Parathyroid adenoma (tissue), 2 donors: ENCODE measurements at regions not wholly inside any gene's neighbourhood (a gene's known extent, or its start where the extent isn't known, plus 50 kb on each side); places are given as distances from the start of the nearest gene placed in this dataset.

ENCODE experiments used
- H2AFZ ChIP-seq: fragments of 300-600 bp; sonication (generic); one replicate; pipeline ENCODE4 v1.7.0; 2017; ENCODE audit warnings: antibody characterized with exemption, mild to moderate bottlenecking
- H3K27ac ChIP-seq: fragments of 300-600 bp; sonication (generic); one replicate; pipeline ENCODE4 v1.7.0; 2017
- H3K27me3 ChIP-seq: fragments of 300-600 bp; sonication (generic); one replicate; pipeline ENCODE4 v1.7.0; 2017; ENCODE audit warnings: low read length; ENCODE audit not compliant: control insufficient read depth, insufficient read depth
- H3K36me3 ChIP-seq: fragments of 300-600 bp; sonication (generic); one replicate; pipeline ENCODE4 v1.7.0; 2017; ENCODE audit warnings: low read length; ENCODE audit not compliant: control insufficient read depth, insufficient read depth
- H3K4me1 ChIP-seq: fragments of 300-600 bp; sonication (generic); one replicate; pipeline ENCODE4 v1.7.0; 2017; ENCODE audit warnings: control low read depth
- H3K4me2 ChIP-seq: fragments of 300-600 bp; sonication (generic); one replicate; pipeline ENCODE4 v1.7.0; 2017; ENCODE audit warnings: low read length
- H3K4me3 ChIP-seq: fragments of 300-600 bp; sonication (generic); one replicate; pipeline ENCODE4 v1.7.0; 2017; ENCODE audit warnings: low read depth, low read length
- H3K79me2 ChIP-seq: fragments of 300-600 bp; sonication (generic); one replicate; pipeline ENCODE4 v1.7.0; 2017; ENCODE audit warnings: control low read depth
- H3K9ac ChIP-seq: fragments of 300-600 bp; sonication (generic); one replicate; pipeline ENCODE4 v1.7.0; 2017; ENCODE audit warnings: mild to moderate bottlenecking
- H3K9me3 ChIP-seq: fragments of 300-600 bp; sonication (generic); one replicate; pipeline ENCODE4 v1.7.0; 2017; ENCODE audit warnings: low read length; ENCODE audit not compliant: control insufficient read depth
- CTCF ChIP-seq: fragments of 300-600 bp; sonication (generic); IDR thresholded peaks from one replicate; pipeline ENCODE4 v1.7.0; 2017; ENCODE audit warnings: antibody characterized with exemption, mild to moderate bottlenecking
- donor health status: primary hyperparathyroidism.

- Histone ChIP-seq H3K4me2 (no peak overlapping the region), H3K4me3 (no peak overlapping the region), H3K36me3 (no peaks in the 10 kb centered on the region), H3K4me1 (no peaks in the 10 kb centered on the region), H3K9ac (no peak overlapping the region), H2AFZ (no peak overlapping the region), H3K79me2 (no peaks in the 10 kb centered on the region), H3K9me3 (no peaks in the 10 kb centered on the region), H3K27ac (no peak overlapping the region), H3K27me3 (no peaks in the 10 kb centered on the region)
- no peak for TF ChIP-seq CTCF
Observed at GRCh38 chr20:19847383-19847782, 89.3 kb downstream of the RIN2 start.

GRCh38 chr20:19849341-19850197 is 91.5 kb downstream of the RIN2 start:
- Histone ChIP-seq H2AFZ (no peak overlapping the region), H3K79me2 (no peaks in the 10 kb centered on the region), H3K27ac (peak overlapping the region; percentile 16), H3K36me3 (no peaks in the 10 kb centered on the region), H3K9me3 (no peaks in the 10 kb centered on the region), H3K9ac (no peak overlapping the region), H3K27me3 (no peaks in the 10 kb centered on the region), H3K4me2 (no peak overlapping the region), H3K4me1 (no peaks in the 10 kb centered on the region), H3K4me3 (no peak overlapping the region)
- no peak for TF ChIP-seq CTCF

GRCh38 chr20:19850198-19850533 is 92.1 kb downstream of the RIN2 start:
- no peaks in the 10 kb centered on the region for H3K79me2 ChIP-seq
- H3K4me2 ChIP-seq, result no peak overlapping the region
- no peaks in the 10 kb centered on the region for H3K9me3 ChIP-seq
- H3K27me3 ChIP-seq, result no peaks in the 10 kb centered on the region
- H3K27ac ChIP-seq, result no peak overlapping the region
- TF ChIP-seq CTCF, result no peak
- no peaks in the 10 kb centered on the region for H3K4me1 ChIP-seq
- H2AFZ ChIP-seq, result no peak overlapping the region
- no peaks in the 10 kb centered on the region for H3K36me3 ChIP-seq
- H3K9ac ChIP-seq, result no peak overlapping the region
- no peak overlapping the region for H3K4me3 ChIP-seq

- no peak overlapping the region for H3K4me2 ChIP-seq
- TF ChIP-seq CTCF, result no peak
- no peaks in the 10 kb centered on the region for H3K27me3 ChIP-seq
- no peaks in the 10 kb centered on the region for H3K9me3 ChIP-seq
- no peaks in the 10 kb centered on the region for H3K4me1 ChIP-seq
- H3K4me3 ChIP-seq, result no peak overlapping the region
- no peaks in the 10 kb centered on the region for H3K36me3 ChIP-seq
- H2AFZ ChIP-seq, result no peak overlapping the region
- no peaks in the 10 kb centered on the region for H3K79me2 ChIP-seq
- no peak overlapping the region for H3K9ac ChIP-seq
- H3K27ac ChIP-seq, result no peak overlapping the region
Observed at GRCh38 chr20:19851861-19852260, 93.8 kb downstream of the RIN2 start.

GRCh38 chr20:19855416-19855815 is 97.4 kb downstream of the RIN2 start:
- no peak overlapping the region for H2AFZ ChIP-seq
- no peak overlapping the region for H3K27ac ChIP-seq
- no peak overlapping the region for H3K4me3 ChIP-seq
- no peaks in the 10 kb centered on the region for H3K4me1 ChIP-seq
- no peaks in the 10 kb centered on the region for H3K36me3 ChIP-seq
- no peak overlapping the region for H3K4me2 ChIP-seq
- TF ChIP-seq CTCF, result no peak
- no peaks in the 10 kb centered on the region for H3K9me3 ChIP-seq
- no peak overlapping the region for H3K9ac ChIP-seq
- H3K79me2 ChIP-seq, result no peaks in the 10 kb centered on the region
- H3K27me3 ChIP-seq, result no peaks in the 10 kb centered on the region
